WI38 (cell line): ENCODE measurements at regions not wholly inside any gene's neighbourhood (a gene's known extent, or its start where the extent isn't known, plus 50 kb on each side); places are given as distances from the start of the nearest gene placed in this dataset.
"Not testable (repeated sequence)": the region's sequence is repeated elsewhere in the genome, so short reads cannot be mapped to it uniquely, and the experiment has no call there.

ENCODE experiments used
- H3K4me3 ChIP-seq: 2 replicates; pipeline ENCODE4 v1.5.1; 2011; ENCODE audit warnings: low read depth, mild to moderate bottlenecking, control low read depth, low read length
- TF ChIP-seq, protein P1 (sequence below): IDR thresholded peaks from 2 replicates; pipeline ENCODE4 v1.5.1; 2012; ENCODE audit warnings: low read depth, mild to moderate bottlenecking, control low read depth, low read length

DNA sequence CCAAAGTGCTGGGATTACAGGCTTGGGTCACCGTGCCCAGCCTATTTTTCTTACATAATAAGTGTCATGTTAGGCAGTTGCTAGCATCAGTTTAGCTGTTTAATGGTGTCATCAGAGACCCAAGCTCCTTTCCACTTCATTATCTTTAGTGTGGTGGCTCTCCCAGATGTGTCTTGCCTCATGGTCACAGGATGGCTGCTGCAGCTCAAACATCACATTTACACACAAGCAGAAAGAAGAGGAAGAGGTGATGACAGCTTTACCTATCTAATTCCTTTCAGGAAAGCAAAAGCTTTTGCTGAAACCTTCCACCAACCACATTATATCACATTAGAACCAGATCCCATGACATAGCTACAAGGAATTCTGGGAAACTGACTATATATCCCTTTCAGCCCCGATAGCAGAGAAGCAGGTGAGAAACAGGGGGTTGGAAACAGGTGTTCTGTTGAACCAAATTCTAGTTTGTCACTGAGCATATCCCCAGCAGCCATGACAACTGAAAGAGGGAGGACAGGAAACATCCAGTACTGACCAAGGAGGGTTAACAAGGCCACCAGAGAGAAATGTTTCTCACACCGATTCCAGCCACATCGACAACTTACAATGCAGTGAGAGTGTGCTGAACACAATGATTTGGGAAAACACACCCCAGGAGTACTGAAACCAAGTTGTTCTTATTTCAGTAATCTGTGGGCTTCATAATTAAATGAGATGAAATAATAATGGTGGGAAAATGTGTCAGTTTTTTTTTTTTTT is 617.0 kb downstream of the UQCRFS1 start:
- no peak overlapping the region for H3K4me3 ChIP-seq
- TF ChIP-seq, protein P1, sequence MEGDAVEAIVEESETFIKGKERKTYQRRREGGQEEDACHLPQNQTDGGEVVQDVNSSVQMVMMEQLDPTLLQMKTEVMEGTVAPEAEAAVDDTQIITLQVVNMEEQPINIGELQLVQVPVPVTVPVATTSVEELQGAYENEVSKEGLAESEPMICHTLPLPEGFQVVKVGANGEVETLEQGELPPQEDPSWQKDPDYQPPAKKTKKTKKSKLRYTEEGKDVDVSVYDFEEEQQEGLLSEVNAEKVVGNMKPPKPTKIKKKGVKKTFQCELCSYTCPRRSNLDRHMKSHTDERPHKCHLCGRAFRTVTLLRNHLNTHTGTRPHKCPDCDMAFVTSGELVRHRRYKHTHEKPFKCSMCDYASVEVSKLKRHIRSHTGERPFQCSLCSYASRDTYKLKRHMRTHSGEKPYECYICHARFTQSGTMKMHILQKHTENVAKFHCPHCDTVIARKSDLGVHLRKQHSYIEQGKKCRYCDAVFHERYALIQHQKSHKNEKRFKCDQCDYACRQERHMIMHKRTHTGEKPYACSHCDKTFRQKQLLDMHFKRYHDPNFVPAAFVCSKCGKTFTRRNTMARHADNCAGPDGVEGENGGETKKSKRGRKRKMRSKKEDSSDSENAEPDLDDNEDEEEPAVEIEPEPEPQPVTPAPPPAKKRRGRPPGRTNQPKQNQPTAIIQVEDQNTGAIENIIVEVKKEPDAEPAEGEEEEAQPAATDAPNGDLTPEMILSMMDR: no peak

DNA sequence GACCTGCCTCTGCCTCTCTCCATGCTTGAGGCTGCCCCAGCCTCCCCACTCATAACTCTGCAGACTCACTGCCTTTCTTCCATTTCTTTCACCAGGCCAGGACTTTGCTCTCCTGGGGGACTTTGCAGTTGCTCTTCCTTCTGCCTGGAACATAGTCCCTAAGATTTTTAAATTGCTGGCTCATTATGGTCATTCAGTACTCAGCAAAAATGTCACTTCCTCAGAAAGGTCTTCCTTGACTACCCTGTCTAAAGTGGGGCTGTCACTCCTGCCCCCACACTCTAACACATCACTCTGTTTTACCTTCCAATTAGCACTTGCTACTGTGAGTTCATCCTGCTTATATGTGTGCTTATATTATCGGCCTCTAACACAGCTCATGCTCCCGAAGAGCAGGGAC is 618.2 kb downstream of the UQCRFS1 start:
- H3K4me3 ChIP-seq: no peak overlapping the region
- TF ChIP-seq, protein P1: no peak

DNA sequence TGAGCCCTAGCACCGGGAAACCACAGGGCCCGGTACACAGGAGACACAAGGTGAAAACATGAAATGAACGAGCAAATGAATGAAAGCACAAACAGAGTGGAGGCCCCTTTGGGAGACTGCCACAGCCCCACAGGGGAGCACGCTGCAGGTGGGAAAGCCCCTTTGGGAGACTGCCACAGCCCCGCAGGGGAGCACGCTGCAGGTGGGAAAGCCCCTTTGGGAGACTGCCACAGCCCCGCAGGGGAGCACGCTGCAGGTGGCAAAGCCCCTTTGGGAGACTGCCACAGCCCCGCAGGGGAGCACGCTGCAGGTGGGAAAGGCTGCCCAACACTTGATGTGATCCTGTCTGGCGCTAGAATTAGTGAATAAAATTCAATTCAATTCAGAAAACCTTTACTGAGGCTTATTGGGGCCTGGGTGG is 623.0 kb downstream of the UQCRFS1 start:
- H3K4me3 ChIP-seq: not testable (repeated sequence)

GRCh38 chr19:28586474-28586873 is 626.5 kb downstream of the UQCRFS1 start:
- TF ChIP-seq, protein P1: no peak

DNA sequence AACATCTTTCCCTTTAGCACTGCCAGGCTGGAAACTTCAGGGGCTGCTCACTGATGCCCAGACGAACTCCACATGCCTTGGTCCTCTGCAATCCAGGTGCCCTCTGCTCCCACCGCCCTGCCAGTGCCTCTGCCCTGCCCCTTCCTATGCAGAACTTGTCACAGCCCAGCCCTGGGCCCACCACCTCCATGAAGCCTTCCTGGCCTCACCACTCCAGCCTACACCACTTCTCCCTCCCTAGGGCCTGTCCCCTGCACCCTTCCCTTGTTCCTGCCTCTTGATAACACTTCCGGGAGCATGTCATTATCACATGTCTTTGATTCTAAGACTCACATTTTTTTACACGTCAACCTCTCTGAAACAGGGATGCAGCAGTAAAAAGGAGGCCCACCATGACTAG is 627.2 kb downstream of the UQCRFS1 start:
- no peak overlapping the region for H3K4me3 ChIP-seq
- TF ChIP-seq, protein P1: no peak

More at GRCh38 chr19:28586474-28586873, 626.5 kb downstream of the UQCRFS1 start:
- H3K4me3 ChIP-seq: no peak overlapping the region

DNA sequence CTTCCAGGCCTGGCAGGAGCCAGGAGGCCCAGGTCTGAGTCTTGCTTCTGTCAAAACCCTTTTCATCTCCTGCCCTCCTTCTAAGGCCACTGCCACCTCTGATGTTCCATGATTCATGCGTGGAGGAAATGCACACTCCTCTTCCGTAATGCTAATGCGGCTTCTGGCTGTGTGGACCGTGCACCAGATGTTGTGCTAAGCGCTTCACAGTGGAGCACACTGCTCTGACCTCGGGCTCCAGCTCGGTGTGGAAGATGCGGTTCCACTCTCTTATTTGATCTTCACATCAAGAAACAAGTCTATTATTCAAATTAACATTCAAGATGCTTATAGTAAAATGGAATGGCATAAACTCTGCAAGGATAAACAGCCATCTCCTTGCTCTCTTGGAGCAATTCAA is 629.2 kb downstream of the UQCRFS1 start:
- H3K4me3 ChIP-seq: no peak overlapping the region
- TF ChIP-seq, protein P1: no peak

- TF ChIP-seq, protein P1: no peak
- H3K4me3 ChIP-seq: no peak overlapping the region
These were observed 629.7 kb downstream of the UQCRFS1 start for GRCh38 chr19:28583242-28583641.

GRCh38 chr19:28582796-28583195 is 630.2 kb downstream of the UQCRFS1 start:
- TF ChIP-seq, protein P1: no peak
- H3K4me3 ChIP-seq: no peak overlapping the region
